GM12872 (cell line): ENCODE measurements at regions not wholly inside any gene's neighbourhood (a gene's known extent, or its start where the extent isn't known, plus 50 kb on each side); places are given as distances from the start of the nearest gene placed in this dataset.

Source experiments
- CTCF ChIP-seq: IDR thresholded peaks from 3 replicates; pipeline ENCODE4 v1.5.1; 2011; ENCODE audit warnings: low read depth, mild to moderate bottlenecking, low read length, moderate library complexity; ENCODE audit not compliant: insufficient read depth

- TF ChIP-seq CTCF: no peak
Measured at GRCh38 chr16:8271344-8271743, 319.0 kb downstream of the TMEM114 start.

DNA sequence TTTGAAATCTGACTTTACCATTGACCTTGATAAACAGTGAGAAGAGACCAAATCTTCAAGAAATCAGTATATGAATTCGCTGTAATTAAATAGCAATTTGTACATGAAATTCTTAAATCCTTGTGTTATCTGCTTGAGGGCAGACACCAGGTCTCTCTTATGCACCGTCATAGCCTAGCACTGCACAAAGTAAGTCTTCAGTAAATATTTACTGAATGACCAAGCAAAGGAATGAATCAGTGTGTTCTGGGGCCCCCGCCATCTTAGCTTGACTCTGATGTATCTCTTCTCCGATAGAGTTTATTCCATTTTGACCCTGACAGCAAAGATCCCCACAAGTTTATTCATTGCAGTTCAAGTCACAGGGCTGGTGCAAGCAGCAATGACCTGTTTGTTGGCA, 328.0 kb downstream of the TMEM114 start:
- TF ChIP-seq CTCF: no peak

DNA sequence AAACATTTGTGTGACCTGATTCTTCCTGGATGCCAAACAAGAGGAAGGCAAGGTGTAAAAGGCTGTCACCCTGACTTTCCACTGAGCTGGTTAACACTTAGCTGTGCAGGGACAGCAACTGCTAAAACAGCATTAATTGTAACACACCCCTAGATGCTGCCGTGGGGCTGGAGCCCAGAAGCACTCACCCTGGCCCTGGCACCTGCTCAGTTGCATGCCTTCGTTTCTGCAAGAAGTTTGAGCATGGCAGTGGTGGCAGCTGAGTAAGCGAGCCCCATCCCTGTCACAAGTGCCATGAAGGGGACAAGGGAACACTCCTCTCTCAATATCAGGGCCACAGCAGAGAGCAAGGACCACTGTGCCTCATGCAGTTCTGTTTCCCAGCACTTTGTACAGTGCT, 330.2 kb downstream of the TMEM114 start:
- TF ChIP-seq CTCF: no peak

GRCh38 chr16:8258523-8258922, 331.8 kb downstream of the TMEM114 start:
- no peak for TF ChIP-seq CTCF

- TF ChIP-seq CTCF: no peak
Measured at GRCh38 chr16:8257561-8257960, 332.8 kb downstream of the TMEM114 start.

GRCh38 chr16:8254405-8254804, 335.9 kb downstream of the TMEM114 start:
- TF ChIP-seq CTCF: no peak

GRCh38 chr16:8253718-8254117, 336.6 kb downstream of the TMEM114 start:
- no peak for TF ChIP-seq CTCF

GRCh38 chr16:8251727-8252126, 338.6 kb downstream of the TMEM114 start:
- TF ChIP-seq CTCF: no peak
